Germinal center (tissue), 1 donor: ENCODE measurements at regions not wholly inside any gene's neighbourhood (a gene's known extent, or its start where the extent isn't known, plus 50 kb on each side); places are given as distances from the start of the nearest gene placed in this dataset.
"Not testable (repeated sequence)": the region's sequence is repeated elsewhere in the genome, so short reads cannot be mapped to it uniquely, and the experiment has no call there.

Source experiments
- DNase-seq: peaks from one replicate; pipeline ENCODE4 v3.0.0; 2012; ENCODE audit warnings: mixed read lengths, low spot score

DNA sequence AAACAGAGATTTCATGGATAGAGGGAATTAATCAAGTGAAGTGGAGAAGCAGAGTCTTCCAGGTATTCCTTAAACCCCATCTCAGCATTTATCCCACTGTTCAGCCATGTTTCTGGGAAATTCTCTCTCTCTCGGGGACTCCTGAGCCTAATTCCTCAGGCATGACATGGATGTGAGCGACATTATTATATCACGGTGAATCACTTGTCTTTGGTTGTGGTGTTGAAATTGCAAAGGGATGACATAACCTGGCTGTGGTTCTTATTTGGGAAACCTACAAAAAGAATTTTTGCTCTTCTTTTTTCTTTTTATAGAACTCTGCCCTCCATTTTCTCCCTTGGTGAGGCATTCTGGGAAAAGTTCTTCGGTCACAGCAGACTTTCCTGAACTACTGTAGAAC lies 457.9 kb upstream of the PTGER4 start:
- DNase-seq: no peak

DNA sequence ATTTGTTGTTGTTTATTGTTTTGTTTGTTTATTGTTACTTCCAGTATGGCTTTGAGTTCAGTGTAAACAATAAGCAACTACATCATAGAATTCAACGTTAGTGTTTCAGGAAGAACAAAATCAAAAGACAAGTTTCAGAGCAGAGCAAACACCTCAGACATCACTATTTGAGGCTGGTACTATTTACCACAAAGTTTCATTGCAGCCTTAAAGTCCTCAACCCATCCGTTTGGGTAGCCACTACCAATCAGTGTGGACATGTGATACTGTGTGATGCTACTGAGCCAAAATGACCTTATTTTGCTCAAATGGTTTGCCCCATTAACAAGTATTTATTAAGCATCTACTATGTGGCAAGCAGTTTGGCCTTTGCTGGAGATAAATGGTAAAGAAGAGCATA lies 458.5 kb upstream of the PTGER4 start:
- no peak for DNase-seq

DNA sequence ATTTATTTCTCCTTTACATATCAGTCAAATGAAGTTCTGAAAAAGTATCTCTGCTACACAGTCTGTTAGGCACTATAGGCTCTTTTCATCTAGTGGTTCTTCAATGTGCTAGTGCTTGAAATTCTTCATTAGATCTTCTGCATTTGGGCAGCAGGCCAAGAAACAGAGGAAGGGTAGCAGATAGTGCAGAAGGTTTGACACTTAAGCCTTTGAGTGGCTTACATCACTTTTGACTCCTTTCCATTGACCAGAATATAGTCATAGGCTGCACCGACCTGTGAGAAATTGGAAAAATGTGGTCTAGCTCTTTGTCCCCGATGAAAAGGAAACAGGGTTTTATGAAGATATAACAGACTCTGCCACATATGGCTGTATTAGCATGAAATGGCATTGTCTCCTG lies 459.5 kb upstream of the PTGER4 start:
- DNase-seq: no peak

DNA sequence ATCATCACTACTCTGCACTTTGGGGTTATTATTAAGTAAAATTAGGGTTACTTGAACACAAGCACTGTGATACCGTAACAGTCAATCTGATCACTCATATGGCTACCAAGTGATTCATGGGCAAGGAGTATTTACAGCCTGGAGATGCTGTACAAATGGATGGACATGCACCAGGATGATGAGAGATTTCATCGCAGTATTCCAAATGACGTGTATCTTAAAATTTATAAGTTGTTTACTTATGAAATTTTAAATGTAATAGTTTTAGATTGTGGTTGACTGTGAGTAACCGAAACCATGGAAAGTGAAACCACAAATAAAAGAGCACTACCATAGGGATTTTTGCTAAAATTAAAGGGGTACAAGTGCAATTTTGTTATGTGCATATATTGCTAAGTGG lies 462.2 kb upstream of the PTGER4 start:
- no peak for DNase-seq

DNA sequence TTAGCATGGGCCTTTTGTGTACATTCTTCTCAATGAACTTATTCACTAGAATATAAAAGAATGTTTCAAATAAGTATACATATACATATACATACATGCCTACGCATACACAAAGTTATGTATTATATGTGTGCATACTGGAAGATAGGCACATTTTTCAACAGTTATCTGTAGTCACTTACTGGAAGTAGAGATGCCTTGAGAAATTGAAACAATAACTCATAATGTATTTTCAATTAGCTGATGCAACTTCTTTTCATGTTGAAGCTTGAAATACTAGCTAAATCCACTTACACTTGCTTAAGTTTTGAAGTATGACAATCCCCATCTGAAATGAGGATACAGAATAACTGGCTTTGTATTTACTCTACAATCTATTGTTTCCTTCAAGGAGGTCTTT lies 469.0 kb upstream of the PTGER4 start:
- no peak for DNase-seq

DNA sequence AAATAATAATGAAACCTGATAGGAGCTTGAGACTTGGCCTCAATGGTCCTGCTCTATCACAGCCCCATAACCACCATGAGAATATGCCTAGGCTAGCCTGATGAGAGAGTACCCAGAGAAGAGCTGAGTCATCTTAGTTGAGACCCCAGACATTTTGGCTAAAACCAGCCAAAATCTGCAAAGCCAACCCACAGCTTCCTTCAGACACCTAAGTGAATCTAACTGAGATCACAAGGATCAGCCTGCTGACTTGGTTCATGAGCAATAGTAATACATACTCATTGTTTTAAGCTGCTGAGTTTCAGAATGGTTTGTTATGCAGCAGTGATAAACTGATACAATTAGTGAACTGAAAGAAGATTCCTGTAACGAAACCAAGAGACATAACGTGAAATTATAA lies 473.7 kb upstream of the PTGER4 start:
- DNase-seq: no peak

DNA sequence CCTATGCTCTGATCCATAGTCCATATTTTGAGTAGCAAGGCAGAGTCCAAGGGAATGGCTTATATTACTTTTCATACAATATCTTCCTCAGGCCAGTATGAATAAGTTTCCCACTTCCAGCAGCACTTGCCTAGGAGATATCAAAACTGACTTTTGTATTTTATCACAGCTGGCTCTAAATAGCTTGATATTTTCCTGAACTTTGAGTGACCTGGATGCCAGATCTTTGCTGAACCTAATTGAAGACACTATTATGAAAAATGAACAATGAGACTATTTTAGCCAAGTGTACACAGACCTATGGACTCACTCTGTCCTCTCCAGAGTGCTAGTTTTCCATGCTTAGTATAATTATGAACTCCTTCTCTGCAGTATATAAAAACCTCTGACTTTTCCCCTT lies 475.6 kb upstream of the PTGER4 start:
- DNase-seq: no peak

DNA sequence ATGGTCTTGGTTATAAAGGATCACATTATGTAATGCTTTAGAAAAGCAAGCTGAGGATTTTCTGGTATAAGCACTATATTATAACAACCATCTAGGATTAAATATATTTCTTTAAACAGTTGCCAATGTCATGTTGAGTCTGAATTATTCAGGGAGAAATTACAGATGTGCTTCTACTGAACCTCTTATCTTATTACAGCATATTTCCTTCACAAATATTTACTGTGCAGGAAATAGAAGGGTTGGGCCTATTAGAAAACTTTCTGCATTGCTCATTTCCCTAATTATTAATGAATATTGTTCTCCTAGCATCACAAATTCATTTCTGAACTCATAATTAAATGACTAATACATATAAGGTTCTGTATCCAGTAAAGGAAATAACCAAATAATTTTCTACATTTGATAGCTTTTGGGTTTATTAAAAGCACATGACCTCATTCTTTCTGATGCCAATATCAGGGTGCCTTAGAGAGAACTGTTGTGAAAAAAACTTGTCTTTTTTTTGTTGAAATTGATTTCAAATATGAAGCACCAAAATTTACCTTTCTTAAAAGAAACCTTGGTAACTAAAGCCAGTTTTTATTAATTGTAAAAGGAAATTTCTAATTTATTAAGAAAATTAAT lies 476.8 kb upstream of the PTGER4 start:
- DNase-seq: no peak

DNA sequence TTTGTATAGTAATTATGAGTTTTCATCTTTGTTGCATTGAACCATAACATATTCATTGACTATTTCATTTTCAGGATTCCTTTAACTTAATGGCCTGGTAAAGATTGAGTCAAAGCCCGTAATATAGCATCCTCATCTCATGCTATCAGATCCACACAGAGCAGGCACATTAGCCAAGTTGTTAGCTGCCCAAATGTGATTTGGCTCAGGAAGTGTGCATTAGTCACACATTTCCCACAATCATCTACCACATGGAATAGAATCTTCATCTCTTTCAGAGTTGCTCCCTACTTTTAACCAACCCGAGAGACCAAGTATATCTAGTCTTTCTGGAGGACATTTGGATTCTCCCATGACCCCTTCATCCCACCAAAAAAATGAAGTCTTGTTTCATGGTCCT lies 481.0 kb upstream of the PTGER4 start:
- DNase-seq: no peak

DNA sequence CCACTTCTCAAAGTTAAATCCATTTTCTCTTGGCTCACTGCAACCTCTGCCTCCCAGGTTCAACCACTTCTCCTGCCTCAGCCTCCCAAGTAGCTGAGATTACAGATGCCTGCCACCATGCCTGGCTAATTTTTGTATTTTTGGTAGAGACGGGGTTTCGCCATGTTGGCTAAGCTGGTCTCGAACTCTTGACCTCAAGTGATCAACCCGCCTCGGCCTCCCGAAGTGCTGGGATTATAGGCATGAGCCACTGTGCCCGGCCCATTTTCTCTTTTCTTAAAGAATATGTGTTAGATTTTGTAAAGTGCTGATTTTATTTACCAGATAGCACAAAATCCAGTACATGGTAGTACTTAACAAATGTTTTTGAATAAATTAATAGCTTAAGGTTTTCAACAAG lies 484.1 kb upstream of the PTGER4 start:
- DNase-seq: not testable (repeated sequence)

DNA sequence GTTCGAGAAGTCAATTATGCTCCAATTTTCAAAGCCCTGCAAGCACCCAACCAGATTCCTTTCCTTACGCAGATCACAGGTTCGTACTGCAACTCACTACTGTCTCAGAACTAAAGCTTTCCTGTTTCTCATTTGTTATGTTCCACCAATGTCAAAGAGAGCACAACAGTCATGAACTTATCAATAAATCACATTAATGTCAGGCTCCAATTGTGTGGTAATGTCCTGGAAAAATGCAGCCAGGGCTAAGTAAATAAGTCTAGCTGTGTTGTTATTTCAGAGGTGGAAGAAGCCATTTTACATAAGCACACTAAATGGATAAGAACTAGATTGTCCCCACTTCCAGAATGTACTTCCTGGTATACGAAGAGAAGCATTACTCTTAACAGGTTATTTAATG lies 488.6 kb upstream of the PTGER4 start:
- no peak for DNase-seq

DNA sequence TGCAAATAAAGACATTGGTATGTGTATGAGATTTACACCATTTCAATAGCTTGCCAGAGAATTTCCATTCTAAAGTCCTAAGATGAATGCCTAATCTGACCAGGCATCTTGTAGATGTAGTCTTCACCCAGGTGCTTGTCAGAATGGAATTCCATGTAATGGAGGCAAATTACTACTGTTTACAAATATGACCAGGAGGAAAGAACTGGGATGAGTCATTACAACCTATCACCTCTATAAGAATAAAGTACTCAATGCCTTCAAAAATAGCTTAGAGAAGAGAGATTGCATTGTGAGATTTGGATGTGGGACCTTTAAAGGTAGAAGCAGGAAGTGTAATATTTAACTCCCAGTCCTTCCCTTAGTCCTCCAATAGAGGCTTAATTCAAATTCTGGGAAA lies 507.0 kb upstream of the PTGER4 start:
- DNase-seq: no peak

DNA sequence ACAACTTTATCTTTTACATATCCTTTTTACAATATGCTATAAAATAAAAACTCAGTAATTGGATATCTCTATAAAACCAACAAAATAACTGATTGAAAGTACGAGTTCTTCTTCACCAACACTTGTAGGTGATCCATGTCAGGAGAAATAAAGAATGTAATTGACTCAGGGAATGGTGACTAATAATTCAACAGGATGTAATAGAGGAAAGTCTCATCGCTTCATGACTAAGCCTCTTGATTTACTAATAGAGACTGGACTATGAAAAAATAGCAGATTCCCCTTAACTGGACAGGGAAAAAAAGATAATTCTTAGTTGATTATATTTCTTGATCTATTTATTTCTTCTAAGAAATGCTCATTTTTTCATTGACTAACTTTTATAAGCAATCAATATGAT lies 507.7 kb upstream of the PTGER4 start:
- no peak for DNase-seq

DNA sequence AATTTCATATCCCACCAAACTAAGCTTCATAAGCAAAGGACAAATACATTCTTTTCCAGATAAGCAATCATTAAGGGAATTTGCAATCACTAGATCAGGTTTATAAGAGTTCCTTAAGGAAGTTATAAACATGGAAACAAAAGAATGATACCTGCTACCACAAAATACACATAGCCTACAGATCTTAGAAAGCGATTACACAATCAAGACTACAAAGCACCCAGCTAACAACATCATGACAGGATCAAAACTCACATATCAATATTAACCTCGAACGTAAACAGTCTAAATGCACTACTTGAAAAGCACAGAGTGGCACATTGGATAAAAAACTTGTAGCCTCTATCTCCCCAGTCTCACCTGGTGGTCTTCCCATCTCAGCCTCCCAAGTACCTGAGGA lies 512.4 kb upstream of the PTGER4 start:
- DNase-seq: no peak

DNA sequence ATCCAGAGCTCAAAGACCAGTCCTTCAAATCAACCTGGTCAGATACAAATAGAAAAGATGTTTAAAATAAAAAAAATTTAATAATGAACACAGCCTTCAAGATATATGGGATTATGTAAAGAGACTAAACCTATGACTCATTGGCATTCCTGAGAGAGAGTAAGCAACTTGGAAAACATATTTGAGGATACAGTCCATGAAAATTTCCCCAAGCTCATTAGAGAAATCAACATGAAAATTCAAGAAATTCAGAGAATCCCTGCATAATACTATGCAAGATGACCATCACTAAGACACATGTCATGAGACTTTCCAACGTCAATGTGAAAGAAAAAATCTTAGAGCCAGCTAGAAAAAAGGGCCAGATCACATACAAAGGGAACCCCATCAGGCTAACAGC lies 512.9 kb upstream of the PTGER4 start:
- DNase-seq: no peak

DNA sequence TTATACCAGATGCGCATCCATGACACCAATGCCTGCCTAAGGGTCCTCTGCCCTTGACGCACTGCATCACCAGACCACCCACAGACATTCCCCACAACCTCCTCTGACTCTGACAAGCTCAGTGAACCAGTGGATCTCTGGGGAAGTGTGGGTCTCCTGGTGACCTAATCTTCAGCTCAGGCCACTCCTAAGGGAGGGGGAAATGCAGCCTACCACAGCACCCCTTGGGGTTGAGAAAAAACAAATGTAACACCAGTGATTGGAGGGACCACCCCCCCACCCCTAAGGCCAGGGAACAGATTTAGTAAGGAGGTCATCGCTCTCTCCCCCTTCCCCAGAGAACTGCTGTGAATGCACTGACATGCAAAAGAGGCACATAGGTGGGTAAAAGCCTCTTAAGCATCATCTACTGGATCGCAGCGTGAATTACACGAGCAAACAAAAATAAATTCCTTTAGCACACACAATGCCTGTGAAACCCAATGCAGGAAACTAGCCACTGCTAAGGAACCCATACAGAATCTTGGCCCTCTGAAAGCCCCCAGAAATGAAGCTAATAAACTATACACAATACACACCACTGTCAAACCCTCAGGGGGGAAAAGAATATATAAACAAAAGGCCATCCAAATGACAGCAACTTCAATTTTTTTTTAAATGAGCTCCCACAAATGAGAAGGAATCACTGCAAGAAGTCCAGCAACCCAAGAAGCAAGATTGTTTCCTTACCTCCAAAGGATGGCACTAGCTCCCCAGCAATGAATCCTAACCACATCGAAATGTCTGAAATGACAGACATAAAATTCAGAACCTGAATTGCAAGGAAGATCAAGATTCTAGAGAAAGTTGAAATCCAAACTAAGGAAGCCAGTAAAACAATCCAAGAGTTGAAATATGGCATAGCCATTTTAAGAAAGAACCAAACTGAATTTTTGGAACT lies 513.7 kb upstream of the PTGER4 start:
- no peak for DNase-seq

DNA sequence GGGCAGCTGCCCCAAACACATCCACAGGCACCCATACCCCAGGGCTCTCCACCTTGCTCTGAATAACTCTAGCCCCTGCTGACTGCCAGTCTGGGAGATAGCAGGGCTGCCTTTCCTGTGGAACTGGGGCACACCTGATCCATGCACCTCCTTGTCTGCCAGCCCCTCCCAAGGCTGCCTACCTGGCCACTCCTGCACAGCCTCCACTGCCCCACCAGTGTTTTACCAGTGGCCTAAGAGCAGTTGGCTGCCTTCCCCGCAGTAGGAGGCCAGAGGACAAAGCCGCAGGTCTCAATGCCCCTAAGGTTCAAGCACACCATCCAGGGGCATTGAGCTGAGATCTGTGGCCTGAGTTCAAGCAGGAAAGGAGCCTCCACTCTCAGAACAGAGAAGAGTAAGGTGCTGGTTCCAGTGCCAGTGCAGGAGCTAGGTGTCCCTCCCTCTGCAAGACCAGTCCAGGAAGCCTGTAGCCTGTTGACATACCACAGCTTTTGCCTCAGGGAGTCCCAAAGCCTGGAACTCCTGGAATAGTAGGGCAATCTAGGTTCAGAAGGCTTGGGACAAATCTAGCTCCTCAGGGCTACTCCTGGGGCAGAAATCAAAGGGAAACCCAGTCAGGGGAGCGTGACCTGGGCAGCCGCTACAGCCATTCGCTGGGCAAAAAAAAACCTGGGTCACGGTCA lies 514.5 kb upstream of the PTGER4 start:
- no peak for DNase-seq

DNA sequence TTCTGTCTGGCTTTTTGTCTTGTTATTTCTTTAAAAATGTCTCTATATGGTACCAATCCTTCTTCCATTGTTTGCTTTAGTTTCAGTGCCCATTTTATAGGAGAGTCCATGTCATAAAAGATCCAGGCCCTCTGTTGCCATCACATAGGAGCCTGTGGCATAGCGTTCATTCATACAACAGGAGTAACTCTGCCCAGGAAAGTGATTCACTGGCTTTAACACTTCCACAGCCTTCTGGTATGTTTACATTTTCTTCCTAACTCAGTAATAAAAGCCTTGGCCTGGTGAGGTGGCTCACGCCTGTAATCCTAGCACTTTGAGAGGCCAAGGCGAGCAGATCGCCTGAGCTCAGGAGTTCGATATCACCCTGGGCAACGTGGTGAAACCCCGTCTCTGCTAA lies 519.3 kb upstream of the PTGER4 start:
- DNase-seq: no peak

DNA sequence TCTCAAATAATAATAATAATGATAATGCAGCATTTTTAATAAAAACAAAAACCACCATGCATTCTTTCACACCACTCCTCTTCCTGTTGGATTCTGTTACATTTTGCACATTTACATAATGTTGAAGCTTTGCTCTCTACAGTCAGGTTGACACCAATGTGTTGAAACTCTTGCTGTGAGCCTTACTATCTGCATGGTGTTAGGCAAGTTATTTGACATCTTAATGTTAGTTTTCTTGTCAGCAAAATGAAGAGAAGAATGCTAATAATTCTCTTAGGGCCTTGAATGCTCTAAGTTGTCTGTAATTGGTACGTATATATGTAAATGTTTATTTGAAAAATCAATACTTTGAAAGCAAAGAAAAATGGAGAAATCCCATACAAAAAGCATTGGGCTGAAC lies 525.5 kb upstream of the PTGER4 start:
- no peak for DNase-seq

DNA sequence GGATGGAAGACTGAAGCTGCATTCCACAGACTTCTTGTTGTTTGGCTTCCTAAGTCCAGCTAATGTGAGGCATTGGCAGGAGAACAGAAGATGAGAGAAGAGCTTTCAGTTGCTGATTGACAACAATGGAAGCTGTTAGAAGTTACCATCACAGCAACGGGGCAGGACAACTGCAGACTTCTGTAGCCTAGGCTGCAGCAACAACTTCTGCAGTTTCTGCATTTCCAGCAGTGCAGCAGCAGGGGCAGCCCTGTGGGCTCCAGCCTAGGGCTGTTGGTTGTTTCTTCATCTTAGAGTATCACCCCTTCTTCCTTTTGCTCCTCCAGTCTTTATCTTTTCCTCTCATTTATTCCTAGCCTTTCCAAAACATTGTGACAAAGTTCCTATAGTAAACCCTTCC lies 528.8 kb upstream of the PTGER4 start:
- no peak for DNase-seq

DNA sequence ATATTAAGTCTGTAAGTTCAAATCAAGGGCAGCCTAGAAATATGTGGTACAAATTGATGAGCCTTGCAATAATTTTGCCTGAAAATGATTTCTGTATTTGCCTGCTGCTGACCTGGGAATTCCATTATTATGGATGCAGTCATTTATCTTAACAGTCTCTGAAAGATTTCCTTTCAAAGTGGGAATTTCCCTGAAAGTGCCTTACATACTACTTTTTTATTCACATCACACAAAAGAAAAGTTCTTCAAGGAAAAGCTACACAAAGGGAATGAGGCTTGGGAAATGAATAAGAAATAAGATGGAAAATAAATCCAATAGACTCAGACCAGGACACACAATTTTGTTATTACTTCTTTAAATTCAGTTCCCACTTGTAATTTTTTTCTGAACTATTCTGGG lies 537.8 kb upstream of the PTGER4 start:
- no peak for DNase-seq

DNA sequence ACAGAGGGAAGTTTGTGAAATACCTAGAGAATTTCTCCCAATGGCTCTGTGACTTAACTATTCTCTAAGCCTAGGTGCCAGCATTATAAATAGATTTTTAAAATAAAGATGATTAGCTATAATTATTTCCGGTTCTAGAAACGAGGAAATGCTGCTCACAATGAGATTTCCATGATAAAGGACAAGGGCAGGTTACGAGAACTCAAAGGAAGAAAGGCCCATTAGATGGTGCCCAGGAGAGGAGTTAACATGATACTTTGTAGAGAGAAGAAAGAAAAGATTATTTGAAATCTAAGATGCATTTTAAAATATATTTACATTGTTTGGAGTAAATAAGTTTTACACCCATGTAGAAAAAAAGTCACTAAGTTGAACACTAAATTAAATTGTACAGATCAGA lies 538.3 kb upstream of the PTGER4 start:
- no peak for DNase-seq

DNA sequence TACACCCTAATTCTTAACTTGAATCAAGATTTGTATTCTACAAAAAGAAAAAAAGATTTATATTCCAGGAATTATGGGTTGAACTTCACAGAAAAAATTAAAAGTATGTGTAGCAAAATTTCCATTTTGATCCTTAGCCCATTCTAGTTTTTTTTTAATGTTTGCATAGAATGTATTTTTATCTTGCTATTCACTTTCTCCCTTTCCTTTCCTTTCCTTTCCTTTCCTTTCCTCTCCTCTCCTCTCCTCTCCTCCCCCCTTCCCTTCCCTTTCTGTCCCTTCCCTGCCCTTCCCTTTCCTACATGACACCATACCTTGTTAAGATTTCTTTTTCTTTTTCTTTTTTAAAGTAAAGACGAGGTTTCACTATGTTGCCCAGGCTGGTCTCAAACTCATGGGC lies 542.5 kb upstream of the PTGER4 start:
- no peak for DNase-seq
